PC-9 (cell line): ENCODE measurements at regions not wholly inside any gene's neighbourhood (a gene's known extent, or its start where the extent isn't known, plus 50 kb on each side); places are given as distances from the start of the nearest gene placed in this dataset.
A peak's percentile ranks its signal among the peaks of the same experiment; 100 is the strongest.

Experiments
- BruUV-seq: library from RNA; stranded (reverse); fragments of 400-500 nt; replicated peaks from 2 replicates; lab custom pipeline; 2021; lab: Mats Ljungman, UMichigan
- CTCF ChIA-PET: fragments of 300-600 bp; sonication (Branson Sonifier 250); formaldehyde crosslinking; loops from one replicate; lab custom pipeline; 2022; ENCODE audit warnings: antibody characterized with exemption; lab: Charles Lee
- POLR2A ChIA-PET: fragments of 300-600 bp; sonication (Branson Sonifier 250); formaldehyde crosslinking; loops from one replicate; lab custom pipeline; 2022; ENCODE audit warnings: antibody characterized with exemption; ENCODE audit not compliant: unreplicated experiment; lab: Charles Lee
- DNase-seq, 2 experiments: peaks; one replicate each; pipeline versions ENCODE4 v3.0.0 to v3.0.0-alpha.2; 2015 to 2022; ENCODE audit warnings: mixed read lengths in 1 of 2
- H2AFZ ChIP-seq: fragments of 200-600 bp; sonication (generic); 2 replicates; pipeline ENCODE4 v1.8.1; 2017; ENCODE audit warnings: antibody characterized with exemption
- H3F3A ChIP-seq: fragments of 200-600 bp; sonication (generic); 2 replicates; pipeline ENCODE4 v1.8.1; 2017; ENCODE audit warnings: antibody characterized with exemption, mild to moderate bottlenecking, low read depth; ENCODE audit not compliant: insufficient read depth
- H3K27ac ChIP-seq: fragments of 200-600 bp; sonication (generic); 2 replicates; pipeline ENCODE4 v1.6.1; 2016; ENCODE audit warnings: mixed run types
- H3K27me3 ChIP-seq: fragments of 200-600 bp; sonication (generic); 2 replicates; pipeline ENCODE4 v1.6.1; 2016; ENCODE audit warnings: low read depth, mixed run types; ENCODE audit not compliant: insufficient read depth
- H3K36me3 ChIP-seq: fragments of 200-600 bp; sonication (generic); 2 replicates; pipeline ENCODE4 v1.6.1; 2016; ENCODE audit warnings: low read depth, mixed run types
- H3K4me1 ChIP-seq: fragments of 200-600 bp; sonication (generic); replicated peaks from 2 replicates; pipeline ENCODE4 v1.6.1; 2016; ENCODE audit warnings: mixed run types; ENCODE audit not compliant: insufficient read depth
- H3K4me2 ChIP-seq: fragments of 200-600 bp; sonication (generic); 2 replicates; pipeline ENCODE4 v1.6.1; 2017; ENCODE audit warnings: mixed run types
- H3K4me3 ChIP-seq: fragments of 200-600 bp; sonication (generic); 2 replicates; pipeline ENCODE4 v1.6.1; 2016; ENCODE audit warnings: mixed run types
- H3K79me2 ChIP-seq: fragments of 200-600 bp; sonication (generic); 2 replicates; pipeline ENCODE4 v1.6.1; 2017; ENCODE audit warnings: low read depth, mixed run types
- H3K9me2 ChIP-seq: fragments of 200-600 bp; sonication (generic); 2 replicates; pipeline ENCODE4 v1.8.1; 2017; ENCODE audit warnings: mild to moderate bottlenecking; ENCODE audit not compliant: insufficient read depth
- H3K9me3 ChIP-seq: fragments of 200-600 bp; sonication (generic); 2 replicates; pipeline ENCODE4 v1.8.1; 2016; ENCODE audit warnings: low read depth; ENCODE audit not compliant: insufficient read depth
- H4K20me1 ChIP-seq: fragments of 200-600 bp; sonication (generic); 2 replicates; pipeline ENCODE4 v1.8.1; 2017; ENCODE audit not compliant: insufficient read depth
- CTCF ChIP-seq: fragments of 200-600 bp; sonication (generic); conservative IDR thresholded peaks from 2 replicates; pipeline ENCODE4 v1.6.1; 2017; ENCODE audit warnings: mixed run types, antibody characterized with exemption, mild to moderate bottlenecking, moderate library complexity
- EZH2 ChIP-seq: fragments of 200-600 bp; sonication (generic); IDR thresholded peaks from 2 replicates; pipeline ENCODE4 v1.8.0; 2017; ENCODE audit warnings: antibody characterized with exemption, low read depth
- intact Hi-C: fragments of 100-400 bp; cut with micrococcal nuclease; formaldehyde crosslinking; loops from one replicate; pipeline ENCODE4 v1.10.0; 2022; ENCODE audit not compliant: unreplicated experiment

GRCh38 chr13:103731959-103732358, 665.7 kb upstream of the SLC10A2 start:
- H3K27ac ChIP-seq, result no peak overlapping the region
- no peaks in the 10 kb centered on the region for H4K20me1 ChIP-seq
- no peaks in the 10 kb centered on the region for H3K4me1 ChIP-seq
- intact Hi-C loops, result no loop called here
- H3K4me2 ChIP-seq, result no peak overlapping the region
- ChIA-PET CTCF (no interaction called here), POLR2A (no interaction called here)
- no peaks in the 10 kb centered on the region for H3K9me3 ChIP-seq
- H3K9me2 ChIP-seq, result no peaks in the 10 kb centered on the region
- no peaks in the 10 kb centered on the region for H3F3A ChIP-seq
- TF ChIP-seq EZH2 (no peak), CTCF (no peak)
- H3K27me3 ChIP-seq, result no peaks in the 10 kb centered on the region
- H3K4me3 ChIP-seq, result no peak overlapping the region
- DNase-seq, result no peak
- BruUV-seq, result no TSS peak
- H2AFZ ChIP-seq, result no peak overlapping the region; the same call in 1 of the 2 replicates
- no peaks in the 10 kb centered on the region for H3K36me3 ChIP-seq
- H3K79me2 ChIP-seq, result no peaks in the 10 kb centered on the region

DNA sequence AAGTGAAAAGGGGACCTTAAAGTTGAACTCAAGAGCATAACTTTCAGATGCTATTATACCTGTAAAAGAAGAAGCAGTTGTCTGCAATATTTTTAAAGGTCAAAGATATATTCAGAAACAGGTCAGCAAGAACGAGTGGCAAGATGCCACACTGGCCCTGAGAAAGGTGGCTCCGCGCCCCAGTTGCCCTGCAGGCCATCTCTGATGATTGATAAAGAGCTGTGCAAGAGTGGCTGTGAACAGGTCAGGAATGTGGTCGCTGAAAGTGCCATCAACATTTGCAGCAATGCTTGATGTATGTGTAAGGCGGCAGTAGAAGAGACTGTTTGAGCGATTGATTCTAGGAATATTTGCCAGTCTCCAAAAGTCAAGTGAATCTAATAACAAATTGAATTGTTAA, 664.2 kb upstream of the SLC10A2 start:
- peak overlapping the region; percentile 26; the same call in 1 of the 2 replicates for H2AFZ ChIP-seq
- H3K79me2 ChIP-seq, result no peaks in the 10 kb centered on the region
- no peak overlapping the region for H3K4me3 ChIP-seq
- no peak for TF ChIP-seq CTCF
- no peak for TF ChIP-seq EZH2
- DNase-seq, result no peak
- H3F3A ChIP-seq, result no peaks in the 10 kb centered on the region
- intact Hi-C loops, result no loop called here
- H3K9me3 ChIP-seq, result no peaks in the 10 kb centered on the region
- 0 out of 2 replicates have a peak, but pooled peaks cover 5% of the 10 kb centered on the region for H3K9me2 ChIP-seq
- no peak overlapping the region for H3K4me2 ChIP-seq
- no peaks in the 10 kb centered on the region for H3K36me3 ChIP-seq
- no peak overlapping the region for H3K27ac ChIP-seq
- POLR2A ChIA-PET, result no interaction called here
- CTCF ChIA-PET, result no interaction called here
- BruUV-seq, result no TSS peak
- no peaks in the 10 kb centered on the region for H3K4me1 ChIP-seq
- H3K27me3 ChIP-seq, result no peaks in the 10 kb centered on the region
- no peaks in the 10 kb centered on the region for H4K20me1 ChIP-seq

GRCh38 chr13:103726808-103727207, 660.6 kb upstream of the SLC10A2 start:
- ChIA-PET CTCF (no interaction called here), POLR2A (no interaction called here)
- no peaks in the 10 kb centered on the region for H3K4me1 ChIP-seq
- no peaks in the 10 kb centered on the region for H3K9me3 ChIP-seq
- H3K36me3 ChIP-seq, result no peaks in the 10 kb centered on the region
- H3K4me3 ChIP-seq, result no peak overlapping the region
- no TSS peak for BruUV-seq
- H3K79me2 ChIP-seq, result no peaks in the 10 kb centered on the region
- no peak overlapping the region for H3K4me2 ChIP-seq
- no peaks in the 10 kb centered on the region for H4K20me1 ChIP-seq
- DNase-seq, result no peak
- intact Hi-C loops, result no loop called here
- no peaks in the 10 kb centered on the region for H3F3A ChIP-seq
- H2AFZ ChIP-seq, result no peak overlapping the region
- peaks cover 10% of the 10 kb centered on the region; the same call in 1 of the 2 replicates for H3K9me2 ChIP-seq
- TF ChIP-seq CTCF (no peak), EZH2 (no peak)
- H3K27me3 ChIP-seq, result no peaks in the 10 kb centered on the region
- no peak overlapping the region for H3K27ac ChIP-seq
